Trophoblast cell (in vitro differentiated cells and primary cell): ENCODE measurements at regions not wholly inside any gene's neighbourhood (a gene's known extent, or its start where the extent isn't known, plus 50 kb on each side); places are given as distances from the start of the nearest gene placed in this dataset.

ENCODE experiments used
- DNase-seq, 2 donors: peaks; one replicate each; pipeline ENCODE4 v3.0.0-alpha.2; 2016
- H2AFZ ChIP-seq: 2 replicates; pipeline ENCODE4 v1.6.1; 2013; ENCODE audit warnings: low read length, moderate library complexity, mild to moderate bottlenecking; ENCODE audit not compliant: insufficient read depth, poor library complexity
- H2AK5ac ChIP-seq: 2 replicates; pipeline ENCODE4 v1.6.1; 2013; ENCODE audit warnings: mild to moderate bottlenecking, low read length
- H2BK120ac ChIP-seq: 2 replicates; pipeline ENCODE4 v1.6.1; 2013; ENCODE audit warnings: low read length, mild to moderate bottlenecking, moderate library complexity; ENCODE audit not compliant: insufficient read depth, poor library complexity
- H2BK12ac ChIP-seq: 2 replicates; pipeline ENCODE4 v1.6.1; 2013; ENCODE audit warnings: mild to moderate bottlenecking, low read length, moderate library complexity
- H2BK5ac ChIP-seq: 2 replicates; pipeline ENCODE4 v1.6.1; 2013; ENCODE audit warnings: low read length, low read depth, moderate library complexity, mild to moderate bottlenecking; ENCODE audit not compliant: poor library complexity
- H3K14ac ChIP-seq: 2 replicates; pipeline ENCODE4 v1.6.1; 2013; ENCODE audit warnings: mild to moderate bottlenecking, low read length
- H3K18ac ChIP-seq: 2 replicates; pipeline ENCODE4 v1.6.1; 2013; ENCODE audit warnings: mild to moderate bottlenecking, low read length
- H3K23ac ChIP-seq: 2 replicates; pipeline ENCODE4 v1.6.1; 2013; ENCODE audit warnings: low read length
- H3K27ac ChIP-seq: 2 replicates; pipeline ENCODE4 v1.5.1; 2013; ENCODE audit warnings: low read depth, mild to moderate bottlenecking, inconsistent platforms, low read length, moderate library complexity
- H3K27me3 ChIP-seq: 2 replicates; pipeline ENCODE4 v1.6.1; 2013; ENCODE audit warnings: inconsistent platforms, mild to moderate bottlenecking, low read length, moderate library complexity; ENCODE audit not compliant: insufficient read depth
- H3K36me3 ChIP-seq, 2 experiments: 1 replicate in 1 of 2; 2 replicates in 1 of 2; pipeline ENCODE4 v1.6.1; 2013; ENCODE audit warnings: low read length in 2 of 2, mild to moderate bottlenecking in 2 of 2, moderate library complexity in 1 of 2; ENCODE audit not compliant: insufficient read depth in 2 of 2, control insufficient read depth in 1 of 2
- H3K4ac ChIP-seq: 2 replicates; pipeline ENCODE4 v1.6.1; 2013; ENCODE audit warnings: low read depth, mild to moderate bottlenecking, low read length, moderate library complexity
- H3K4me1 ChIP-seq, 2 experiments: 1 replicate in 1 of 2; 2 replicates in 1 of 2; pipeline ENCODE4 v1.6.1; 2013; ENCODE audit warnings: low read length in 2 of 2, mild to moderate bottlenecking in 2 of 2, moderate library complexity in 1 of 2; ENCODE audit not compliant: insufficient read depth in 2 of 2, control insufficient read depth in 1 of 2
- H3K4me2 ChIP-seq: 2 replicates; pipeline ENCODE4 v1.6.1; 2013; ENCODE audit warnings: inconsistent platforms, mild to moderate bottlenecking, low read length, moderate library complexity
- H3K4me3 ChIP-seq: 2 replicates; pipeline ENCODE4 v1.5.1; 2013; ENCODE audit warnings: mild to moderate bottlenecking, low read depth, low read length, inconsistent platforms
- H3K79me1 ChIP-seq: one replicate; pipeline ENCODE4 v1.6.1; 2013; ENCODE audit warnings: low read length
- H3K79me2 ChIP-seq: 2 replicates; pipeline ENCODE4 v1.6.1; 2013; ENCODE audit warnings: low read length, mild to moderate bottlenecking; ENCODE audit not compliant: control insufficient read depth, insufficient read depth, poor library complexity
- H3K9ac ChIP-seq: 2 replicates; pipeline ENCODE4 v1.6.1; 2013; ENCODE audit warnings: mild to moderate bottlenecking, low read length
- H3K9me3 ChIP-seq: 2 replicates; pipeline ENCODE4 v1.6.1; 2013; ENCODE audit warnings: low read depth, mild to moderate bottlenecking, control low read depth, inconsistent platforms, low read length; ENCODE audit not compliant: insufficient read depth
- H4K12ac ChIP-seq: 2 replicates; pipeline ENCODE4 v1.6.1; 2013; ENCODE audit warnings: low read depth, mild to moderate bottlenecking, low read length, moderate library complexity
- H4K8ac ChIP-seq: 2 replicates; pipeline ENCODE4 v1.6.1; 2013; ENCODE audit warnings: low read depth, mild to moderate bottlenecking, low read length, moderate library complexity
- H4K91ac ChIP-seq: one replicate; pipeline ENCODE4 v1.6.1; 2013; ENCODE audit warnings: low read depth, mild to moderate bottlenecking, low read length, moderate library complexity
- WGBS: extraction: QIAGEN DNeasy Blood & Tissue Kit; methylation state at CpG from one replicate; pipeline ENCODE4 v1.1.7; 2013; ENCODE audit warnings: missing lambda C conversion rate; ENCODE audit not compliant: insufficient read length, insufficient coverage; ENCODE audit errors: extremely low coverage; 5-methylcytosine and 5-hydroxymethylcytosine counted together

- peak overlapping the region; percentile 27 for H3K4ac ChIP-seq
- H3K79me2 ChIP-seq = peaks cover 2% of the 10 kb centered on the region
- H3K4me1 ChIP-seq = peaks cover 12 to 17% of the 10 kb centered on the region in 2 experiments
- peak overlapping the region; percentile 86 for H2BK5ac ChIP-seq
- WGBS = no CpG with 5 or more reads among the region's 8 CpGs
- DNase-seq = peak; percentile 22 to 52
- no peaks in the 10 kb centered on the region for H3K36me3 ChIP-seq
- H3K27me3 ChIP-seq = no peaks in the 10 kb centered on the region
- peak overlapping the region; percentile 92 for H4K91ac ChIP-seq
- peak overlapping the region; percentile 95 for H2BK12ac ChIP-seq
- no peak overlapping the region for H2AFZ ChIP-seq
- peaks cover 22% of the 10 kb centered on the region for H3K79me1 ChIP-seq
- no peak overlapping the region for H3K23ac ChIP-seq
- H3K27ac ChIP-seq = peak overlapping the region; percentile 59
- peak overlapping the region; percentile 40 for H3K18ac ChIP-seq
- H3K14ac ChIP-seq = peak overlapping the region; percentile 80
- H2BK120ac ChIP-seq = peak overlapping the region; percentile 90
- no peak overlapping the region for H3K9ac ChIP-seq
- no peak overlapping the region for H3K4me2 ChIP-seq
- H4K8ac ChIP-seq = peak overlapping the region; percentile 62
- no peak overlapping the region for H2AK5ac ChIP-seq
- H4K12ac ChIP-seq = no peak overlapping the region
- H3K9me3 ChIP-seq = no peaks in the 10 kb centered on the region
- H3K4me3 ChIP-seq = no peak overlapping the region
These were observed 220.6 kb upstream of the HMGA2 start for GRCh38 chr12:65603438-65604351.

- peaks cover 12 to 17% of the 10 kb centered on the region in 2 experiments for H3K4me1 ChIP-seq
- H3K18ac ChIP-seq = no peak overlapping the region
- H3K9me3 ChIP-seq = no peaks in the 10 kb centered on the region
- H3K14ac ChIP-seq = no peak overlapping the region
- no peak overlapping the region for H2BK5ac ChIP-seq
- no peaks in the 10 kb centered on the region for H3K36me3 ChIP-seq
- H2AK5ac ChIP-seq = no peak overlapping the region
- H3K4me2 ChIP-seq = no peak overlapping the region
- no CpG with 5 or more reads among the region's 2 CpGs for whole genome bisulfite sequencing
- H4K12ac ChIP-seq = no peak overlapping the region
- H4K8ac ChIP-seq = no peak overlapping the region
- H2BK120ac ChIP-seq = no peak overlapping the region
- peaks cover 2% of the 10 kb centered on the region for H3K79me2 ChIP-seq
- H3K27ac ChIP-seq = no peak overlapping the region
- DNase-seq = no peak
- no peak overlapping the region for H2AFZ ChIP-seq
- no peak overlapping the region for H3K4ac ChIP-seq
- no peak overlapping the region for H4K91ac ChIP-seq
- no peaks in the 10 kb centered on the region for H3K27me3 ChIP-seq
- no peak overlapping the region for H3K9ac ChIP-seq
- H3K23ac ChIP-seq = no peak overlapping the region
- H2BK12ac ChIP-seq = no peak overlapping the region
- H3K4me3 ChIP-seq = no peak overlapping the region
- H3K79me1 ChIP-seq = peaks cover 22% of the 10 kb centered on the region
These were observed 219.3 kb upstream of the HMGA2 start for GRCh38 chr12:65605019-65605418.

GRCh38 chr12:65606008-65606766 is 218.1 kb upstream of the HMGA2 start:
- Histone ChIP-seq H3K36me3 (no peaks in the 10 kb centered on the region), H3K9ac (no peak overlapping the region), H4K91ac (peak overlapping the region; percentile 11), H3K79me2 (peaks cover 2% of the 10 kb centered on the region), H3K14ac (peak overlapping the region; percentile 2), H3K9me3 (no peaks in the 10 kb centered on the region), H2BK5ac (peak overlapping the region; percentile 11), H3K27me3 (no peaks in the 10 kb centered on the region), H3K79me1 (peaks cover 22% of the 10 kb centered on the region), H3K4me1 (peaks cover 12 to 17% of the 10 kb centered on the region in 2 experiments), H4K8ac (no peak overlapping the region), H2BK12ac (peak overlapping the region; percentile 19), H2AFZ (no peak overlapping the region), H2AK5ac (no peak overlapping the region), H2BK120ac (peak overlapping the region; percentile 79), H3K4ac (no peak overlapping the region), H3K4me3 (no peak overlapping the region), H4K12ac (no peak overlapping the region), H3K4me2 (no peak overlapping the region), H3K18ac (no peak overlapping the region), H3K23ac (no peak overlapping the region), H3K27ac (peak overlapping the region; percentile 57)
- DNase-seq = no peak
- WGBS = no CpG with 5 or more reads among the region's 4 CpGs

GRCh38 chr12:65607401-65607841 is 216.9 kb upstream of the HMGA2 start:
- Histone ChIP-seq H2BK5ac (peak overlapping the region; percentile 97), H3K9ac (no peak overlapping the region), H3K79me1 (peaks cover 22% of the 10 kb centered on the region), H2AFZ (no peak overlapping the region), H4K12ac (no peak overlapping the region), H3K36me3 (no peaks in the 10 kb centered on the region), H3K4me1 (peaks cover 12 to 20% of the 10 kb centered on the region in 2 experiments), H3K18ac (no peak overlapping the region), H3K27me3 (no peaks in the 10 kb centered on the region), H3K9me3 (no peaks in the 10 kb centered on the region), H2BK12ac (peak overlapping the region; percentile 100), H3K27ac (peak overlapping the region; percentile 75), H3K4ac (no peak overlapping the region), H4K91ac (peak overlapping the region; percentile 55), H3K4me2 (peak overlapping the region; percentile 2), H3K4me3 (no peak overlapping the region), H3K79me2 (peaks cover 2% of the 10 kb centered on the region), H3K23ac (no peak overlapping the region), H4K8ac (no peak overlapping the region), H2BK120ac (peak overlapping the region; percentile 98), H3K14ac (no peak overlapping the region), H2AK5ac (no peak overlapping the region)
- no CpG with 5 or more reads among the region's 3 CpGs for WGBS
- peak; percentile 58 to 85 for DNase-seq
